SK-N-SH (cell line): ENCODE measurements at regions not wholly inside any gene's neighbourhood (a gene's known extent, or its start where the extent isn't known, plus 50 kb on each side); places are given as distances from the start of the nearest gene placed in this dataset.

Experiments
- ELF1 ChIP-seq: IDR thresholded peaks from 2 replicates; pipeline ENCODE4 v1.4.0; 2012
- EP300 ChIP-seq, 2 experiments: IDR thresholded peaks; 2 replicates each; pipeline versions ENCODE4 v1.4.0 to v1.6.1; 2012; ENCODE audit warnings: borderline replicate concordance in 1 of 2, low read depth in 1 of 2, low read length in 1 of 2
- EZH2phosphoT487 ChIP-seq: fragments of 200-600 bp; sonication (generic); IDR thresholded peaks from 2 replicates; pipeline ENCODE4 v1.6.1; 2017; ENCODE audit warnings: low read depth, mixed run types, mild to moderate bottlenecking, antibody characterized with exemption, moderate library complexity, borderline replicate concordance
- FOXJ3 ChIP-seq: sonication (generic); formaldehyde crosslinking; IDR thresholded peaks from 2 replicates; pipeline ENCODE4 v1.5.1; 2020; ENCODE audit warnings: mild to moderate bottlenecking, missing genetic modification reagents
- IRF3 ChIP-seq: fragments of 150-350 bp; IDR thresholded peaks from 2 replicates; pipeline ENCODE4 v1.6.1; 2016; ENCODE audit warnings: mild to moderate bottlenecking, low read depth, low read length
- JUND ChIP-seq: IDR thresholded peaks from 2 replicates; pipeline ENCODE4 v1.4.0; 2012
- MAX ChIP-seq: IDR thresholded peaks from 2 replicates; pipeline ENCODE4 v1.4.0; 2012; ENCODE audit warnings: low read depth
- MEF2A ChIP-seq: IDR thresholded peaks from 2 replicates; pipeline ENCODE4 v1.4.0; 2012; ENCODE audit warnings: low read depth, borderline replicate concordance
- POLR2AphosphoS5 ChIP-seq: IDR thresholded peaks from 2 replicates; pipeline ENCODE4 v1.6.1; 2012; ENCODE audit warnings: low read depth, low read length
- REST ChIP-seq: IDR thresholded peaks from 2 replicates; pipeline ENCODE4 v1.6.1; 2012; ENCODE audit warnings: mild to moderate bottlenecking, low read depth, low read length, moderate library complexity
- USF2 ChIP-seq: fragments of 150-350 bp; IDR thresholded peaks from 2 replicates; pipeline ENCODE4 v1.6.1; 2017; ENCODE audit warnings: antibody characterized with exemption, low read length, low read depth, borderline replicate concordance
- ZBTB33 ChIP-seq: IDR thresholded peaks from 2 replicates; pipeline ENCODE4 v1.4.0; 2012; ENCODE audit warnings: low read depth, borderline replicate concordance
- TF ChIP-seq, protein P1 (sequence below): fragments of 200-600 bp; sonication (generic); IDR thresholded peaks from 2 replicates; pipeline ENCODE4 v1.6.1; 2017; ENCODE audit warnings: antibody characterized with exemption, mild to moderate bottlenecking, moderate library complexity
- TF ChIP-seq, protein P2 (sequence below): IDR thresholded peaks from 2 replicates; pipeline ENCODE4; 2012

DNA sequence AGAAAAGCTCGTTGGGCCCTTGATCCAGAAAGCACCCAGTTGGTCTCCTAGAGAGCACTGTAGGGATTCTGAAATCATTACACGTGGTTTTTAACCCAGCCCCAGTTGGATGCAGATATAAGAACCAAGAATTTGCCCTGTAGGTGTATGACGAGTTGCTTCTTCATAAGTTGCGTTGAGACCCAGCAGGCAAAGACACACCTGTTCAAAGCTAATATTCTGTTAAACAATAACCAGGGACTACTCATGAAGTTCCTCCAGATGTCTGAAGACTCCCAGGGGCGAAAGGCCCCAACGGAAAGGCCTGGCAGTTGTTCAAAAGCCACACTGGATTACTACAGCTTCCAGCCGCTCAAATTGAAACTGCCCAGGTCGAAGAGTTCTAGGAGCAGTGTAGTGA, 88.6 kb upstream of the HNRNPU start:
- TF ChIP-seq EP300 (IDR thresholded peaks at IDR 0.05; ENCODE audit: borderline replicate concordance in 1 of 2, low read depth in 1 of 2, low read length in 1 of 2) (no peak), FOXJ3 (no peak), MEF2A (no peak), MAX (no peak), USF2 (no peak), ELF1 (no peak), IRF3 (no peak), EZH2phosphoT487 (no peak), JUND (no peak), REST (no peak), ZBTB33 (no peak), POLR2AphosphoS5 (no peak)
- TF ChIP-seq, protein P1, sequence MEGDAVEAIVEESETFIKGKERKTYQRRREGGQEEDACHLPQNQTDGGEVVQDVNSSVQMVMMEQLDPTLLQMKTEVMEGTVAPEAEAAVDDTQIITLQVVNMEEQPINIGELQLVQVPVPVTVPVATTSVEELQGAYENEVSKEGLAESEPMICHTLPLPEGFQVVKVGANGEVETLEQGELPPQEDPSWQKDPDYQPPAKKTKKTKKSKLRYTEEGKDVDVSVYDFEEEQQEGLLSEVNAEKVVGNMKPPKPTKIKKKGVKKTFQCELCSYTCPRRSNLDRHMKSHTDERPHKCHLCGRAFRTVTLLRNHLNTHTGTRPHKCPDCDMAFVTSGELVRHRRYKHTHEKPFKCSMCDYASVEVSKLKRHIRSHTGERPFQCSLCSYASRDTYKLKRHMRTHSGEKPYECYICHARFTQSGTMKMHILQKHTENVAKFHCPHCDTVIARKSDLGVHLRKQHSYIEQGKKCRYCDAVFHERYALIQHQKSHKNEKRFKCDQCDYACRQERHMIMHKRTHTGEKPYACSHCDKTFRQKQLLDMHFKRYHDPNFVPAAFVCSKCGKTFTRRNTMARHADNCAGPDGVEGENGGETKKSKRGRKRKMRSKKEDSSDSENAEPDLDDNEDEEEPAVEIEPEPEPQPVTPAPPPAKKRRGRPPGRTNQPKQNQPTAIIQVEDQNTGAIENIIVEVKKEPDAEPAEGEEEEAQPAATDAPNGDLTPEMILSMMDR, result no peak
- TF ChIP-seq, protein P2, sequence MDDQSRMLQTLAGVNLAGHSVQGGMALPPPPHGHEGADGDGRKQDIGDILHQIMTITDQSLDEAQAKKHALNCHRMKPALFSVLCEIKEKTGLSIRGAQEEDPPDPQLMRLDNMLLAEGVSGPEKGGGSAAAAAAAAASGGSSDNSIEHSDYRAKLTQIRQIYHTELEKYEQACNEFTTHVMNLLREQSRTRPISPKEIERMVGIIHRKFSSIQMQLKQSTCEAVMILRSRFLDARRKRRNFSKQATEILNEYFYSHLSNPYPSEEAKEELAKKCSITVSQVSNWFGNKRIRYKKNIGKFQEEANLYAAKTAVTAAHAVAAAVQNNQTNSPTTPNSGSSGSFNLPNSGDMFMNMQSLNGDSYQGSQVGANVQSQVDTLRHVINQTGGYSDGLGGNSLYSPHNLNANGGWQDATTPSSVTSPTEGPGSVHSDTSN, result no peak
